HCEC 1CT (cell line): ENCODE measurements at regions not wholly inside any gene's neighbourhood (a gene's known extent, or its start where the extent isn't known, plus 50 kb on each side); places are given as distances from the start of the nearest gene placed in this dataset.
"Not testable (repeated sequence)": the region's sequence is repeated elsewhere in the genome, so short reads cannot be mapped to it uniquely, and the experiment has no call there.

Source experiments
- DNase-seq: peaks from one replicate; pipeline ENCODE4 v3.0.0-alpha.2; 2017

- DNase-seq = peak; percentile 8
Measured at GRCh38 chr5:15183520-15183919, 311.9 kb upstream of the ANKH start.

GRCh38 chr5:15170173-15170572, 298.6 kb upstream of the ANKH start:
- no peak for DNase-seq

GRCh38 chr5:15168358-15168757, 296.8 kb upstream of the ANKH start:
- DNase-seq = no peak

GRCh38 chr5:15160091-15160490, 288.5 kb upstream of the ANKH start:
- DNase-seq = no peak

GRCh38 chr5:15159606-15160005, 288.0 kb upstream of the ANKH start:
- no peak for DNase-seq

GRCh38 chr5:15142458-15142857, 270.9 kb upstream of the ANKH start:
- DNase-seq = no peak

- no peak for DNase-seq
Measured at GRCh38 chr5:15137414-15137813, 265.8 kb upstream of the ANKH start.

GRCh38 chr5:15135661-15136060, 264.1 kb upstream of the ANKH start:
- DNase-seq = no peak

GRCh38 chr5:15133456-15133965, 261.9 kb upstream of the ANKH start:
- DNase-seq = no peak

GRCh38 chr5:15132816-15133405, 261.3 kb upstream of the ANKH start:
- DNase-seq = no peak

GRCh38 chr5:15131909-15132308, 260.3 kb upstream of the ANKH start:
- DNase-seq = no peak

GRCh38 chr5:15124871-15125568, 253.4 kb upstream of the ANKH start:
- DNase-seq = no peak

GRCh38 chr5:15124461-15124860, 252.9 kb upstream of the ANKH start:
- no peak for DNase-seq

- DNase-seq = no peak
Measured at GRCh38 chr5:15117688-15118087, 246.1 kb upstream of the ANKH start.

GRCh38 chr5:15116996-15117395, 245.4 kb upstream of the ANKH start:
- DNase-seq = no peak

GRCh38 chr5:15106530-15107283, 235.1 kb upstream of the ANKH start:
- no peak for DNase-seq

GRCh38 chr5:15105799-15106393, 234.3 kb upstream of the ANKH start:
- peak; percentile 51 for DNase-seq

- no peak for DNase-seq
Measured at GRCh38 chr5:15103864-15104263, 232.3 kb upstream of the ANKH start.

- DNase-seq = no peak
Measured at GRCh38 chr5:15103130-15103529, 231.6 kb upstream of the ANKH start.

GRCh38 chr5:15097552-15097951, 226.0 kb upstream of the ANKH start:
- DNase-seq = no peak

GRCh38 chr5:15096686-15097085, 225.1 kb upstream of the ANKH start:
- not testable (repeated sequence) for DNase-seq

- DNase-seq = no peak
Measured at GRCh38 chr5:15092801-15093200, 221.2 kb upstream of the ANKH start.

GRCh38 chr5:15085671-15086070, 214.1 kb upstream of the ANKH start:
- no peak for DNase-seq

- no peak for DNase-seq
Measured at GRCh38 chr5:15082096-15082495, 210.5 kb upstream of the ANKH start.
